ENCODE measurements at regions not wholly inside any gene's neighbourhood (a gene's known extent, or its start where the extent isn't known, plus 50 kb on each side); places are given as distances from the start of the nearest gene placed in this dataset.

DNA sequence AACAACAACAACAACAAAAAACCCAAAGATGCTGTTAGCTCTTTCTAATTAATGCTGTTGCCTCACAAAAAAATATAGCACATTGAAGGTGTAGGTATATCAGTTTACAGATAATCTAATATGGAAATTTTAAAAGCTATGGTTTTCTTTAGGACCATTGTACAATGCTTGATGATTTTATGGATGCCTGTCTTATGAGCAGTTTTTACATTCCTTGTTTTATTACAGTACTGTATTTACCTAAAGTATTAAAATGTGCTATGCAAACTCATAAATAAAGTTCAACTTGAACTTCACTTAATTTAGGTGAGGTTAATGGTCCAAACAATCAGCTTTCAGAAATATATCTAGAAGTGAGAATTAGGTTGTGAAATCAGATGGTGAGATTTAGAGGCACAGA, 212.2 kb upstream of the GOLIM4 start:
- no peak for DNase-seq (ENCODE audit: low spot score)

DNA sequence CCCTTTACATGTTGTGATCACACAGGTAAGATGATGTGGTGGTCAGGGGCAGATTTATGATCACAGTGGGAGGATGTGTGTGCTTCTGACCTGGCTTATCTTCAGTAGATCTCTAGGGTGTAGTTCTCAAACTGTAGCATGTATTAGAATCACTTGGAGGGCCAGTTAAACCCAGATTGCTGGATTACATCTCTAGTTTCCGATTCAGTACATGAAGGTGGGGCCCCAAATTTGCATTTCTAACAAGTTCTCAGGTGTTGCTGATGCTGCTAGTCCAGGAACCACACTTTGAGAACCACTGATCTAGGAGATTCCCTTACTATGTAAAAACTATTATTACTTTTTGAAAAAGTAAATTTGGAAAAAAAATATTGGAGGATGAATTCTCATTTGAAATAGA, 199.3 kb upstream of the GOLIM4 start:
- no peak for DNase-seq (ENCODE audit: low spot score)

DNA sequence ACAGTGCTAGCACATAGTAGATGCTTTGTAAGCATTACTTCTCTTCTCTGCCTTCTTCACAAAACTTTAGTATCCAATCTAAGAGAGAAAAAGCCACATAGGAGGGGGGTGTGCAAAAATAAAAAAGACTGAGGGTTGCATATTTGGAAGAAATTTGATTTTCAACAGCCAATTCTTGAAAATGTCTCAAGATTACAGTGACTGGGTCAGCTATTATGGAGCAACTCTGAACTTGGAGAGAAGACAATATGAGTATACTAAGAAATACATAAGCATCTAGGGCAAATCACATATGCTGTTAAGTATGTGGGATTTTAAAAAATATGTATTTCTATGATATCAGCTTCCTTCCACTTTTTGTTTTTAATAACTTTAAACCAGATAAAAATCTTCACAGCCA, 196.6 kb upstream of the GOLIM4 start:
- no peak for DNase-seq (ENCODE audit: low spot score)

DNA sequence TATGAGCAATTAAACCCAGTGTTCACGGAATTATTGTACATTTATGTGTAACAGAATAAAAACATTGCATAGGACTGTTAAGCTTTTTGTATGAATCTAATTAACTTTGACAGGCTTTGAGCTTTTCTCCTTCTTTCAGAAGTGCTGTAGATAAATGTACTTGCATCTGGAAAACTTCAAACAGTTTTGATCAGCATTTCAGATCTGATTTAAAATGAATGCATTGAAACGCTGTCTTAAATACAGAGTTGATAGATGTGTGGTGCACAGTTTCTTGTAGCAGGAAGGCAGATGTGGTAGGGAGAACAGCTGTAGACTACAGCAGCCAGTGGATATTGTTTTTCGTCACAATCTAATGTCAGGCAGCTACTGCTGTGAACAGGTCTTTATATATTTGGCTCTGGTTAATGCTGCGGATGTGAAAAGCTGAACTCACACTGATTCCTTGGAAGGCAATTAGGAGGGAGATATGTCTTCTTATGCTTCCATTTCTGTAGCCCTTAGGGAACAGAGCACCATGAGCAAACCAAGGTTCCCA, 193.8 kb upstream of the GOLIM4 start:
- DNase-seq (ENCODE audit: low spot score), result no peak

DNA sequence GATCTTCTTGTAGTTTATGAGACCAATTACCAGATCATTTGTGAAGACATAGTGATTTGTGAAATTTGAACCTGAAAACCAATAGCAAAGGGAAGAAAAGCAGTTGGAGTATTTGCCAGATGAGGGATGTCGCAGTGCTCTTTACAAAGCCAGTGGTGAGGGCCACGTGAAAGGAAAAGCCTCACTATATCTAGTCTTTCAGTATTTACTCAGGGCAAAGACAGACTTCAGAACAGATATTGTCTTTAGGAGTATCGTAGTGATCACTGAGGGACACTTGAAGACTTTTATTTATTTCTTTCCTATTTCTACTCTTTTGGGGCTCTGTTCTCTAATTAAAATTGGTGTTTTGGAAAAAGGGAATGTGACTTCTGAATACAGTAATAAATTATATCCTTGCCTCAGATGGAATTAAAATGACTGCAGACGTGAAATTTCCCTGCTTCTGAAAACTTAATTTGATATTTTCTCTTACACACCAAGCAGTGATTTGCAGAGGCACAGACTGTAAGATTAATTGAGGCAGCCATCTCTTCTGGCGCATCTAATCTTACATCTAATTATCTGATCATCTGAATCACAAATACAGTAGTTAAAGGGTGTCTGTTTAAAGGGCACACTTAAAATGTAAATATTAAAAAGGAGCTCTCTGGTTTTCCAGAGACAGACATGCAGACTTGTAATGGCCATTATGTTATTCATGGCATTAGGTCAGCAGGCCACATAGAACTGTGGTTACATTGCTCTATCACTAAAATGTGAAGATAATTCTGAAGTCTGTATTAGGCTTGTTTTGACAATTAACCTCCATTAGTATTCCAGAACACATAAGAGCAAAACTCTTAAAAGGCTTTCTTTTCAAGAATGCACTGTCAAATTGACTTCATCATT, 193.0 kb upstream of the GOLIM4 start:
- no peak for DNase-seq (ENCODE audit: low spot score)

DNA sequence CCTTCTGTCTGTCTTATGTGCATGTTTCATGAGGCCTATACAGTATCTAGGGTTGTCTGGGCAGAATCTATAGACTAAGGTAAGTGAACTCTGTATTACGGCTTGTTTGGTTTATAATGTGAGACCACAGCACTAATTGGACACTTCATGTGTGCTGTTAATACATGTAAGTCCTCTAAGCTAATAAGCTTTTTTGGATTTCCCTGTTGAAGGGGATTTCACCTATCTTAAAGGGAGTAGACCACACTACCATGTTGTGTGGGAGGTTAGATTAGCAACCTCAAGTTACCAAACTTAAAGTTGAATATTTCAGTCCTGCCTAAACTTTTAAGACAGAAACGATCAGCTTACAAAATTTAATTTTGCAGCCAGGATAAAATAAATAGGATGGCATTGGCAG, 189.8 kb upstream of the GOLIM4 start:
- DNase-seq (ENCODE audit: low spot score), result no peak

DNA sequence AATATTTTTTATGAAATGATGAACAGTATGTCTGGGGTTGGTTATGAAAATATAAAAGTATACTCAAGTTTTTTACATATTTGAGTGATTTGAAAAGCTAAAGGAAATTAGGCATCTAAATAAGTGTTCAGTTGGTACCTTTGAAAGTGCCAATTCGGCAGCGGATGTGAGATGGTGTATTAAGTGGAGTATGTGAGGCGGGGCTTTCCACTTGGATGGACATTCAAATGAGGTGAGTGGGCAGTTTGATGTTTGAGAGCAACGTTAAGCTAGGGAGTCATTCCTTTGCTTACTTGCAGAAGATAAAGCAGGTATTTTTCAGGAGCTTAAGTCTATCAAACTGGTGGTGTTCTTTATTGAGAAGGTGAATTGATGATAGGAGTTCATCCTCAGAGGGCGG, 189.0 kb upstream of the GOLIM4 start:
- DNase-seq (ENCODE audit: low spot score), result no peak

DNA sequence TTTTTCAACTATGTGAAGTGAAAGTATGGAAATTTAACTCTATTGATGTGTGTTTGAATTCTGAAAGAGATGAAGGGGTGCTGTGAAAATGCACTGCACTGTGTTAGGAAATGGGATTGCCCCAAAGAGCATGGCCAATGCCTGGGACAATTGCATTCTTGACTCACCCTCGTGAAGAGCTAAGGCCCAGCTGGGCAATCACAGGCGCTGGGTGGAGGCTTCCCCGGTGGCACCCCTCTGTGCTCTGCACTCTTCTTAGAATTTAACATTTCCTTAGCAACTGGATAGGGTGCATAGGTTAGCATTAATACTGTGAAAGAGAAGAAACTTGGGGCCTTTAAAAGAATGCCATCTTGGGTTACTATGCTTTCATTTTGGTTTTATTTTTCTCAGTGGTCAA, 179.9 kb upstream of the GOLIM4 start:
- no peak for DNase-seq (ENCODE audit: low spot score)

DNA sequence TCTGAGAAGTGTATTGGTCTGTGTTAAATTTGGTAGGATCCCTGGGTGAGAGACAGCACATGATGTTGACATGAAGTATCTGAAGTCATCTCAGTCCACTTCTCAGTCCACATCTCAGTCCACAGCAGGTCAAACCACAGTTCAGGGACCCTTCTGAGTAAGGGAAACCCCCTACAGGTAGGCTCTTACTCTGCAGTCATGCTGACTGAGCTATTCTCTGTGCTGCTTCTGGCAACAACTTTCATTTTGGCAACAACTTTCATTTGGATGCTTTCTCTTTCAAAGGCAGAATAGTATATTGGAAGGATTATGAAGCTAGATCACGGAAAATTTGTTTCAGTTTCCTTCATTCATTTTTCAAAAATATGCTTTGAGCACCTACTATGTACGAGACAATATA, 178.2 kb upstream of the GOLIM4 start:
- DNase-seq (ENCODE audit: low spot score), result no peak

DNA sequence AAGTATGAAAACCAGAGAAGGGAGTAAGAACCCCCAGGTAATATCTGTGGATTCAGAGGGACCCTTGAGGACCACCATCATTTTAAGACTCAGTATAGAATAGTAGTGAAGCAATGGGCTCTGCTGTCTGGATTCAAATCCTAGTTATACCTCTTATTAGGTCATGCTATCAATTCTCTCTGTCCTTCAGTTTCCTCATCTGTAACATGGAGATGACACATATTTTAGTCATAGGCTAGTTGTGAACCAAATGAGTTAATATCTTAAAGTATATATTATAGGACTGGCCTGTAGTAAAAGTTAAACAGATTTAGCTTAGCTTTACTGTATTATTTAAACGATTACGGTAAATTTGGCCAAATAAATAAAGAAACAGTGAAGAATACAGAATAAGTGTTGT, 177.3 kb upstream of the GOLIM4 start:
- no peak for DNase-seq (ENCODE audit: low spot score)

DNA sequence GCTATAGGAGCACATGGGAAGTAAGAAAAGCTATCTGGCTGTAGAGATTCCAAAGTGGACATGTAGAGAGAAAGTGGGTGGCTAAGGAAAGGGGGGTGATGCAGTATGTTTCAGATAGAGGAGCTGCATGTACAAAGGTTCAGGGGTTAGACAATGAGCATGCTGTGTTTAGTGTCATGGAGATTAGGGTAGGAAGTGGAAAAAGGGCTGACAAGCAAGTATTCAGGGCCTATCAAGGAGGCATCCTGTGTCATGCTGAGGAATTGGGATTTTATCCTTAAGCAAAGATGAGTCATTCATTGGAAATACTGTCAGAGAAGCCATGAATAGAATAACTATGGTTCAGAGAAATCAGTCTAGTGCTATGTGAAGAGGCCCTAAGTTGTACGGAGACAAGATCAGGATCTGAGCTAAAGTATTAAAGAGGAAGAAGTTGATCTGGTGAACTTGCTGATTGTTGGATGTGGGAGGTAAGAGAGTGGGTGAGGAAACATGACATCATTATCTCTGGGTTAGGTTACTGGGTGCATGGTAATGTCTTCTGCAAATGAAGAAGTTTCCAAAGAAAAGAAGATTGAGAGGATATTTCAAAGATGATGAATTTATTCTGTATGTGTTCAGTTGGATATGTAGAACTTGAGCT, 176.7 kb upstream of the GOLIM4 start:
- DNase-seq (ENCODE audit: low spot score), result no peak

DNA sequence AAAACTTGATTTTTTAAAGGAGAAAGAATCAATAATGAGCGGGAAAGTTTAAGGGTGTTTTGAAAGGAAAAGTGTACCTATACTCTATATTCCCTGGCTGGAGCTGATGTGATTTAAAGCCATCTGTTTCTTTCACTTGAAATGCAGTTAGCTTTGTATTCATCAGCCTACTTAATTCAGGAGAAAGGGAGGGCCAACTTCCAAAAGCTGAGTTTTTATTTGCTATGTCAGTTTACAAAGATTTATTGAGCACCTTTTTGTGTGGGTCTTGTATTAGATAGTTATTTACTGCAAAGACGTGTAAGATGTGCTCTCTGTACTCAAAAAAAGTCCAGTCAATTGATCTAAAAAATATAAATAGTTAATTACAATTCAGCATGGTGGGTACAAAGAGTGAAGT, 176.2 kb upstream of the GOLIM4 start:
- no peak for DNase-seq (ENCODE audit: low spot score)

DNA sequence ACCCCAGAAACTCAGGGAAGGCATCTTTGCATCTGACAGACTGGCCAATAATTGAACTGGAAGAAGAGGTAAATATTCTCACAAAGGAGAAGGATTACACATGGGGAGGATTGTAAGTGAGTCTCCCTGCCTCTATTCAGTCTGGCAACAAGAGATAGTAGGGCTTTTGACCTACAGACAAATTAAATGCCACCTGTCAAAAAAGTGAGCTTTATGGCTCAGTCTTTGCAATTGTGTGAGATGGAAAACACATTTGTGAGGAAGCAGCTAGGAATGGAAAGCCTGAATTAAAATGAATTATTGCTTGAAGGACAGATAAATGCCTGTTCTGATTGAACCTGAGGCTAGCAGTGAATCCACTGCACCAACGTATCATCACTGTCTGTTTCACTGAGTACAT, 173.3 kb upstream of the GOLIM4 start:
- DNase-seq (ENCODE audit: low spot score), result no peak

DNA sequence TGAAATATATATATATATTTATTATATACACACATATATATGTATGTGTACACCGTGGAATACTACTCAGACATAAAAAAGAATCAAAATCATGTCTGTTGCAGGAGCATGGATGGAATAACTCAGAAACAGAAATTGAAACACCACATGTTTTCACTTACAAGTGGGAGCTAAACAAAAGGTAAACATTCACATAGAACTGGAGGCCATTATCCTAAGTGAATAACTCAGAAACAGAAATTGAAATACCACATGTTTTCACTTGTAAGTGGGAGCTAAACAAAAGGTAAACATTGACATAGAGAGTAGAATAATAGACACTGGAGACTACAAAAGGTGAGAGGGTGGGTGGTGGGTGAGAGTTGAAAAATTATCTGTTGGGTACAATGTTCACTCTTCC, 171.5 kb upstream of the GOLIM4 start:
- no peak for DNase-seq (ENCODE audit: low spot score)

DNA sequence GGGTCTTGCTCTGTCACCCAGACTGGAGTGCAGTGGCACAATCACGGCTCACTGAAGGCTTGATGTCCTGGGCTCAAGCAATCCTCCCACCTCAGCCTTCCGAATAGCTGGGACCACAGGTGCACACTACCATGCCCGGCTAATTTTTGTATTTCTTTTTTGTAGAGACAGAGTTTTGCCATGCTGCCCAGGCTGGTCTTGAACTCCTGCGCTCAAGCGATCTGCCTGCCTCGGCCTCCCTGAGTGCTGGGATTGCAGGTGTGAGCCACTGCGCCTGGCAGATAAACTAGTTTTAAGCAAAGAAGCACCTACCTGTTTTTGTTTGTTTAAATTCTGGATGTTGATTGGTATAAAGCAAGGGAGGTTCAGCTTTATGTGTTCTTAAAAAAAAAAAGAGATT, 170.6 kb upstream of the GOLIM4 start:
- no peak for DNase-seq (ENCODE audit: low spot score)

DNA sequence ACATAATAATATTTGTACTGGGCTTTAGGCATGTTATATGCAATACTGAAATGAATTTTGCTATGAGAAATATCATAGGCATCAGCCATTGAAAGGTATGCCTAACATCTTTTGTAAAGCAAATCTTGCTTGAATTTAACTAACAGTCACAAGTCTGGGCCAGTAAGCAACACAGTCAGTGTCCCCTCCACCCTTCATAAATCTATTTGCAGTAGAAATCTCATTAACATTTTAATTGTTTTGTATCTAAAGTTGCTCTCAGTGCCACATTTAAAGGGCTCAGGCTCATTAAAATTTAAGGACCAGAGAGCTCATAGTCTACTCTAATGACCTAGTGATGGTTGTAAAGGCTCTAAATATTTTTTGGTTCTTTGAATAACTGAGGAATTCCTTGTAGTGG, 167.2 kb upstream of the GOLIM4 start:
- DNase-seq (ENCODE audit: low spot score), result no peak

DNA sequence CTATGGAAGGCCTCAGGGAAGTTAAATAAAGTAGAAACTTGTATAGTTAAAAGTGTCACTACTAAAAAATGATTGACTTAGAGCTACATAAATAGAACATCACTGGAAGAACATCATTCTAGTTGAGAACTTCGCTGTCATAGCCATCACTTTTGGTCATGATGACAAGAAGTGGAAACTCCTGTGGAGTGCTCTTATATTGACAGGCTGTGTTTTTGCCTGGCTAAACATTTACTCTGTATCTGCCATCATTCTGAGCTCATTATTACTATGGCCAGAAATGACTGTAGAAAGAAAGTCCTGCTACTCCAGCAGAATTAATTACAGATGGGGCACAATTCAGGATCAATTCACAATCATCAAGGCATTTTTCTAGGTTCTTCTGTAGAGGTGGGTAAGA, 165.1 kb upstream of the GOLIM4 start:
- no peak for DNase-seq (ENCODE audit: low spot score)

DNA sequence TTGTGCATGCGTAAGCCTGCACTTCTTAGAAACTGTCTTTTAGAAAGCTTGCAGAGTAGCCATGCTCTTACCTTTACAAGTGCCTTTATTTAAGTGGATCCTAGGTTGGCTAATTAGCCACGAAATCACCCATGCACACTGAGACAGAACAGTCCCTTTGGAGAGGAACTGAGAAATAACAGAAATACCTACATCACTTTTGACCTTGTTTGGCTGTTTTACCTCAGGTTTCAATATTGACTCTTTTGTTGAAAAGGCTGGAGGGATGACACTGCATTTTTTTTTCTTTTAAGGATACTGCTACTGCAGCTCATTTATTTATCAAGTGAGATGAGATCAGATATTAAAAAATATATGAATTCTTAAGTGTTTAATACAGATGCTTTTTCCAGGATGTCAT, 155.6 kb upstream of the GOLIM4 start:
- DNase-seq (ENCODE audit: low spot score), result no peak

DNA sequence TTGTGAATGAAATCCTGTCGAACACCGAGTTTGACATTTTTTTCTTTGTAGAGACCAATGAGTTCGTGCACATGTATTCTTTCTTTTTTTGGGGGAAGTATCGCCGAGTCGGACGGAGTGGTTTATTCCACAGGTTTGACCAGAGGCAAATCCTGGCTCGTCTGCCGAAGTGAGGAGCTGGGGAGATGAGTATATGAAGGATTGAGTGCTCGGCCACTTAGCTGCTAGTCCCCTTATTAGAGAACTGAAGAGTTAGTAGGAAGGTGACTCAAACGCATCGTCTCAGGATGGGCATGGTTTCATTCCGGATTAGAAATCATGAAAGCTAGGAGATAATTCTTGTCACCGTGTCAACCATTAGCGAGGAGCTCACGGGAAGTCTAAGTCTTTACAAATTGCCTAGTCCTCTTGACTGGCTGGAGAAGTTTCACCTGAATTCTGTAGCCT, 154.7 kb upstream of the GOLIM4 start:
- no peak for DNase-seq (ENCODE audit: low spot score)

DNA sequence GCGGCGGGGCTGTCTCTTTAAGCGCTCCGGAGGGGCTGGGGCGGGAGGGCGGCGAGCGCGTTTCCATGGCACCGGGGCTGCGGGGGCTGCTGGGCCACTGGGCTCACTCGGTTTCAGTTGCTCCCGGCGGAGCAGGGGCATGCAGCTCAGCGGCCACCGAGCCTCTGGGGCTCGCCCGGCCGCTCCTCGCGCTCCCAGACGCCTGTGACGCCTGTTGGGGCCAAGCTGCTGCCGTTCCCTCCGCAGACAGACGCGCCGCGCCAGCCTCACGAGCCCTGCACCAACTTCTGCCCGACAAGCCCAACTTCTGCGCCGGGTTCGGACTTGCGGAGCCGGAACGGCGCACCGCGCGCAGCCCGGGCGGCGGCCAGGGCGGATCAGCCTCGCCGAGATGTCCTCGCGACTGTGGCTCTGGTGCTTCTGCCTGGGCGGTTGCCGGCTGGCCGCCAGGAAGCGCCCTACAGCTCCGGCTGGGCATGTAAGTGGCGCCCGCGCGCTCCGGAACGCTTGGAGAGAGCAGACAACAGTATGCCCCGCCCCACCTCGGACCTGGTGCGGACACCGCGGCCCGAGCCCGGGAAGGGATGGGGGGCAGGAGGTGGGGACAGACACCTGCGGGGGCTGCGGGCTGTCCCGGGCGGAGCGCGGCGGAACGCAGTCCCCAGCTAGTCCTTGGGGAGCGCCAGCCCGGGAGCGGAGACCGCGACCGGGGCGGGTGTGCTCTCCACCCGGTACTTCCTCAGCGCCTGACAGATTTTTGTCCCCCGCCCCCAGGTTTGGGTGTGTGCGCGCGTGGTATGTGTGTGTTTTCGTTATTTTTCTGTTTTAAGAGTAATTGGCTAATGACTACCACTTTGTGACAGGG, 154.1 kb upstream of the GOLIM4 start:
- peak; percentile 78 for DNase-seq (ENCODE audit: low spot score)

DNA sequence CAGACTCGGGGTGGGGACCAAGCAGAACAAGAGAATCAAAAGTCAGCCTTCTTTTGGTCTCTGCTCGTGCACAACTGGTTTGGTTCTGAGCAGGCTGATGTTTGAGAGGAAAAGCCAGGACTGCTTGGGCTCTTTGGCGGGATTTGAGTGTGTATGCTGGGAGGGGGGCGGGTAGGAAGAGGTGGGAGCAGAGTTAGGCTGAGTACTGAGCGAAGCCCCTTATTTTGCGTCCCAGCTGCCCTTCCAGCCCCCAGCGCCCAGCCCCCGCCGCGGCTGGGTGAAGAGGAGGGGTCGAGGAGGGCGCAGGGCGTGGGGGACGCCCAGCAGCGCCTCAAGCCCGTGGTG, 153.5 kb upstream of the GOLIM4 start:
- DNase-seq (ENCODE audit: low spot score), result peak; percentile 42
